Esophagus squamous epithelium (tissue), 4 donors: ENCODE measurements at regions not wholly inside any gene's neighbourhood (a gene's known extent, or its start where the extent isn't known, plus 50 kb on each side); places are given as distances from the start of the nearest gene placed in this dataset.
"Not testable (repeated sequence)": the region's sequence is repeated elsewhere in the genome, so short reads cannot be mapped to it uniquely, and the experiment has no call there.

ENCODE experiments used
- CTCF ChIP-seq, 6 experiments: fragments of 450-650 bp in 4 of 6; fragments of 200-600 bp in 2 of 6; sonication (generic) in 2 of 6; IDR thresholded peaks; one replicate each; pipeline ENCODE4 v1.5.1; 2016 to 2019; ENCODE audit warnings: antibody characterized with exemption in 6 of 6, mild to moderate bottlenecking in 4 of 6, moderate library complexity in 4 of 6
- POLR2A ChIP-seq, 4 donors: fragments of 450-650 bp; IDR thresholded peaks; one replicate each; pipeline ENCODE4 v1.6.1; 2017; ENCODE audit warnings: antibody characterized with exemption in 4 of 4, mild to moderate bottlenecking in 4 of 4, moderate library complexity in 3 of 4

GRCh38 chr4:181902404-181902803 lies 340.8 kb upstream of the TENM3 start:
- TF ChIP-seq CTCF, POLR2A (IDR thresholded peaks at IDR 0.05): not testable (repeated sequence)
